H9 (cell line): ENCODE measurements at regions not wholly inside any gene's neighbourhood (a gene's known extent, or its start where the extent isn't known, plus 50 kb on each side); places are given as distances from the start of the nearest gene placed in this dataset.

ENCODE experiments used
- DNase-seq: peaks from one replicate; pipeline ENCODE4 v3.0.0-alpha.2; 2017
- H2AFZ ChIP-seq: one replicate; pipeline ENCODE4 v1.6.1; 2013; ENCODE audit warnings: mild to moderate bottlenecking, low read length, control low read depth, moderate library complexity
- H2AK5ac ChIP-seq: 2 replicates; pipeline ENCODE4 v1.6.1; 2013; ENCODE audit warnings: low read length, control low read depth, mixed read lengths; ENCODE audit not compliant: insufficient read length
- H2BK120ac ChIP-seq: one replicate; pipeline ENCODE4 v1.6.1; 2013; ENCODE audit warnings: low read depth, mild to moderate bottlenecking, low read length, control low read depth, inconsistent platforms; ENCODE audit not compliant: poor library complexity, severe bottlenecking
- H2BK12ac ChIP-seq: 2 replicates; pipeline ENCODE4 v1.6.1; 2013; ENCODE audit warnings: low read length, control low read depth, mixed read lengths, low read depth; ENCODE audit not compliant: insufficient read length
- H2BK15ac ChIP-seq: 2 replicates; pipeline ENCODE4 v1.6.1; 2013; ENCODE audit warnings: low read depth, low read length, control low read depth
- H2BK20ac ChIP-seq: one replicate; pipeline ENCODE4 v1.6.1; 2013; ENCODE audit warnings: low read depth, mild to moderate bottlenecking, low read length, control low read depth, inconsistent platforms; ENCODE audit not compliant: poor library complexity, severe bottlenecking
- H2BK5ac ChIP-seq: 2 replicates; pipeline ENCODE4 v1.6.1; 2013; ENCODE audit warnings: low read length, control low read depth, mixed read lengths; ENCODE audit not compliant: insufficient read length
- H3K14ac ChIP-seq: 2 replicates; pipeline ENCODE4 v1.6.1; 2013; ENCODE audit warnings: low read length, control low read depth; ENCODE audit not compliant: insufficient read depth
- H3K18ac ChIP-seq: 2 replicates; pipeline ENCODE4 v1.6.1; 2013; ENCODE audit warnings: low read depth, mild to moderate bottlenecking, mixed read lengths, low read length, control low read depth; ENCODE audit not compliant: insufficient read length
- H3K23ac ChIP-seq: 2 replicates; pipeline ENCODE4 v1.6.1; 2013; ENCODE audit warnings: low read length, control low read depth, mixed read lengths, low read depth; ENCODE audit not compliant: insufficient read length
- H3K23me2 ChIP-seq: 2 replicates; pipeline ENCODE4 v1.6.1; 2013; ENCODE audit warnings: low read depth, mild to moderate bottlenecking, mixed read lengths, low read length, control low read depth; ENCODE audit not compliant: insufficient read length, poor library complexity, severe bottlenecking
- H3K27ac ChIP-seq: 2 replicates; pipeline ENCODE4 v1.5.1; 2013; ENCODE audit warnings: low read length, control low read depth, mixed read lengths, low read depth; ENCODE audit not compliant: insufficient read length
- H3K27me3 ChIP-seq: 2 replicates; pipeline ENCODE4 v1.6.1; 2013; ENCODE audit warnings: low read length, control low read depth, inconsistent platforms; ENCODE audit not compliant: insufficient read depth
- H3K4ac ChIP-seq: 2 replicates; pipeline ENCODE4 v1.6.1; 2013; ENCODE audit warnings: low read depth, mild to moderate bottlenecking, control low read depth, inconsistent platforms, low read length, moderate library complexity
- H3K4me1 ChIP-seq: 2 replicates; pipeline ENCODE4 v1.6.1; 2013; ENCODE audit warnings: low read length, control low read depth, inconsistent platforms; ENCODE audit not compliant: insufficient read depth
- H3K4me2 ChIP-seq: 2 replicates; pipeline ENCODE4 v1.6.1; 2013; ENCODE audit warnings: low read length, control low read depth, mixed read lengths; ENCODE audit not compliant: insufficient read length, insufficient read depth
- H3K56ac ChIP-seq: 2 replicates; pipeline ENCODE4 v1.6.1; 2013; ENCODE audit warnings: low read depth, mild to moderate bottlenecking, mixed read lengths, low read length, control low read depth; ENCODE audit not compliant: insufficient read length
- H3K79me1 ChIP-seq: 2 replicates; pipeline ENCODE4 v1.6.1; 2013; ENCODE audit warnings: low read depth, mild to moderate bottlenecking, moderate library complexity, low read length, control low read depth, inconsistent platforms; ENCODE audit not compliant: insufficient read depth, poor library complexity, severe bottlenecking
- H3K79me2 ChIP-seq: 2 replicates; pipeline ENCODE4 v1.6.1; 2013; ENCODE audit warnings: low read length, control low read depth, inconsistent platforms; ENCODE audit not compliant: insufficient read depth
- H3K9ac ChIP-seq: 2 replicates; pipeline ENCODE4 v1.6.1; 2013; ENCODE audit warnings: low read length, control low read depth, mixed read lengths; ENCODE audit not compliant: insufficient read length; ENCODE audit errors: extremely low read depth
- H3K9me3 ChIP-seq: one replicate; pipeline ENCODE4 v1.6.1; 2013; ENCODE audit warnings: low read depth, low read length, inconsistent platforms; ENCODE audit not compliant: control insufficient read depth
- H3T11ph ChIP-seq: one replicate; pipeline ENCODE4 v1.6.1; 2013; ENCODE audit warnings: mild to moderate bottlenecking, low read length, control low read depth, inconsistent platforms
- H4K20me1 ChIP-seq: one replicate; pipeline ENCODE4 v1.6.1; 2013; ENCODE audit not compliant: control insufficient read depth, insufficient read length, insufficient read depth
- H4K5ac ChIP-seq: 2 replicates; pipeline ENCODE4 v1.6.1; 2013; ENCODE audit warnings: low read depth, mild to moderate bottlenecking, mixed read lengths, low read length, control low read depth; ENCODE audit not compliant: insufficient read length
- H4K8ac ChIP-seq: replicated peaks from 2 replicates; pipeline ENCODE4 v1.6.1; 2013; ENCODE audit warnings: low read length, control low read depth, mixed read lengths, low read depth; ENCODE audit not compliant: insufficient read length
- H4K91ac ChIP-seq: 2 replicates; pipeline ENCODE4 v1.6.1; 2013; ENCODE audit warnings: low read depth, mild to moderate bottlenecking, moderate library complexity, mixed read lengths, low read length, control low read depth; ENCODE audit not compliant: insufficient read length
- H3K27ac Mint-ChIP-seq, 3 experiments: 2 replicates in 2 of 3; 3 replicates in 1 of 3; pipeline ENCODE4 v1.8.0; 2020 to 2021; ENCODE audit warnings: mixed read lengths in 3 of 3, mild to moderate bottlenecking in 1 of 3, moderate library complexity in 1 of 3
- H3K27me3 Mint-ChIP-seq: 2 replicates; pipeline ENCODE4 v1.8.0; 2021; ENCODE audit warnings: low read depth, mild to moderate bottlenecking, moderate library complexity, mixed read lengths
- H3K36me3 Mint-ChIP-seq, 3 experiments: 2 replicates in 2 of 3; 3 replicates in 1 of 3; pipeline ENCODE4 v1.8.0; 2020 to 2021; ENCODE audit warnings: low read depth in 3 of 3, mixed read lengths in 3 of 3; ENCODE audit not compliant: insufficient read depth in 1 of 3
- H3K4me1 Mint-ChIP-seq, 2 experiments: 2 replicates each; pipeline ENCODE4 v1.8.0; 2020; ENCODE audit warnings: mixed read lengths in 2 of 2
- H3K4me3 Mint-ChIP-seq, 2 experiments: 2 replicates in 1 of 2; 3 replicates in 1 of 2; pipeline ENCODE4 v1.8.0; 2020 to 2021; ENCODE audit warnings: mild to moderate bottlenecking in 2 of 2, mixed read lengths in 2 of 2, moderate library complexity in 1 of 2
- H3K9me3 Mint-ChIP-seq, 2 experiments: 2 replicates in 1 of 2; 3 replicates in 1 of 2; pipeline ENCODE4 v1.8.0; 2020; ENCODE audit warnings: mild to moderate bottlenecking in 2 of 2, mixed read lengths in 2 of 2, moderate library complexity in 1 of 2
- WGBS: extraction: QIAGEN DNeasy Blood & Tissue Kit; methylation state at CpG from one replicate; pipeline ENCODE4 v1.1.7; 2013; ENCODE audit warnings: missing lambda C conversion rate, low lambda C conversion rate, mixed read lengths; ENCODE audit not compliant: insufficient read length; ENCODE audit errors: extremely low coverage; 5-methylcytosine and 5-hydroxymethylcytosine counted together
- TF ChIP-seq, protein P1 (sequence below): fragments of 200-600 bp; sonication (generic); conservative IDR thresholded peaks from 3 replicates; pipeline ENCODE4 v1.8.0; 2021; ENCODE audit warnings: antibody characterized with exemption, mild to moderate bottlenecking

DNA sequence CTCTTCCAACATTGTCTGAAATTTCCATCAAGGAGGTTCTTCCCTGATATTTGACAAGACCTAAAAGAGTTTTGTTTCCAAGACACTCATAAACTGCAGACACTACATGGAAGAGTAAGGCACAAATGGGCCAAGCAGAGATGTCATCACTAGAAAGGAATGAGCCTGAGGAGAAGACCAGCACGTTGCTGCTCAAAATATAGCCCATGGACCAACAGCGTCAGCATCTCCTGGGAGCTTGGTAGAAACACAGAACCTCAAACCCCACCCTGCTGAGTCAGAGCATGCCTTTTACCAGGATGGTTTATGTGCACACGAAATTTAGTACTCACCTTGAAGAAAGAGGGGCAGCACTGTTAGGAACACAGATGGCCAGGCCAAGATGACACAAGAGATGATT, 128.7 kb upstream of the MID1 start:
- no CpG with 5 or more reads among the region's 3 CpGs for WGBS
- no peak overlapping the region for H3T11ph ChIP-seq
- H2AFZ ChIP-seq, result no peak overlapping the region
- no peaks in the 10 kb centered on the region for H3K27me3 Mint-ChIP-seq
- H2BK5ac ChIP-seq, result no peak overlapping the region
- no peaks in the 10 kb centered on the region; the same call in 1 of the 2 replicates for H3K79me2 ChIP-seq
- no peak overlapping the region for H4K8ac ChIP-seq
- no peak overlapping the region for H3K27ac ChIP-seq
- no peak overlapping the region for H2BK120ac ChIP-seq
- no peak overlapping the region for H3K27ac Mint-ChIP-seq
- H4K91ac ChIP-seq, result no peak overlapping the region
- H3K9me3 Mint-ChIP-seq, result peaks cover 29 to 47% of the 10 kb centered on the region in 2 experiments
- no peak overlapping the region for H3K23ac ChIP-seq
- H4K5ac ChIP-seq, result no peak overlapping the region
- no peak overlapping the region for H2BK15ac ChIP-seq
- DNase-seq, result no peak
- H3K9ac ChIP-seq, result no peak overlapping the region
- H3K9me3 ChIP-seq, result peaks cover 6% of the 10 kb centered on the region
- H3K56ac ChIP-seq, result no peak overlapping the region
- no peak overlapping the region for H3K4me2 ChIP-seq
- H2AK5ac ChIP-seq, result no peak overlapping the region
- H3K79me1 ChIP-seq, result no peaks in the 10 kb centered on the region
- H2BK20ac ChIP-seq, result no peak overlapping the region
- H3K18ac ChIP-seq, result no peak overlapping the region
- peaks cover 31 to 34% of the 10 kb centered on the region in 2 experiments for H3K4me1 Mint-ChIP-seq
- peaks cover 4% of the 10 kb centered on the region; the same call in 1 of the 2 replicates for H3K4me1 ChIP-seq
- no peak overlapping the region for H3K14ac ChIP-seq
- TF ChIP-seq, protein P1, sequence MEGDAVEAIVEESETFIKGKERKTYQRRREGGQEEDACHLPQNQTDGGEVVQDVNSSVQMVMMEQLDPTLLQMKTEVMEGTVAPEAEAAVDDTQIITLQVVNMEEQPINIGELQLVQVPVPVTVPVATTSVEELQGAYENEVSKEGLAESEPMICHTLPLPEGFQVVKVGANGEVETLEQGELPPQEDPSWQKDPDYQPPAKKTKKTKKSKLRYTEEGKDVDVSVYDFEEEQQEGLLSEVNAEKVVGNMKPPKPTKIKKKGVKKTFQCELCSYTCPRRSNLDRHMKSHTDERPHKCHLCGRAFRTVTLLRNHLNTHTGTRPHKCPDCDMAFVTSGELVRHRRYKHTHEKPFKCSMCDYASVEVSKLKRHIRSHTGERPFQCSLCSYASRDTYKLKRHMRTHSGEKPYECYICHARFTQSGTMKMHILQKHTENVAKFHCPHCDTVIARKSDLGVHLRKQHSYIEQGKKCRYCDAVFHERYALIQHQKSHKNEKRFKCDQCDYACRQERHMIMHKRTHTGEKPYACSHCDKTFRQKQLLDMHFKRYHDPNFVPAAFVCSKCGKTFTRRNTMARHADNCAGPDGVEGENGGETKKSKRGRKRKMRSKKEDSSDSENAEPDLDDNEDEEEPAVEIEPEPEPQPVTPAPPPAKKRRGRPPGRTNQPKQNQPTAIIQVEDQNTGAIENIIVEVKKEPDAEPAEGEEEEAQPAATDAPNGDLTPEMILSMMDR, result no peak
- H3K4me3 Mint-ChIP-seq, result no peak overlapping the region
- no peak overlapping the region for H3K4ac ChIP-seq
- no peaks in the 10 kb centered on the region for H3K27me3 ChIP-seq
- H3K23me2 ChIP-seq, result no peaks in the 10 kb centered on the region
- H4K20me1 ChIP-seq, result no peaks in the 10 kb centered on the region
- no peak overlapping the region for H2BK12ac ChIP-seq
- no peaks in the 10 kb centered on the region; a peak in 4 of 7 replicates for H3K36me3 Mint-ChIP-seq
